Uterus (tissue), 2 donors: ENCODE measurements at regions not wholly inside any gene's neighbourhood (a gene's known extent, or its start where the extent isn't known, plus 50 kb on each side); places are given as distances from the start of the nearest gene placed in this dataset.

ENCODE experiments used
- POLR2A ChIP-seq, 2 donors: fragments of 450-650 bp; IDR thresholded peaks; one replicate each; pipeline ENCODE4 v1.6.1; 2016; ENCODE audit warnings: antibody characterized with exemption in 2 of 2, mild to moderate bottlenecking in 1 of 2, moderate library complexity in 1 of 2
- TF ChIP-seq, protein P1 (sequence below), 4 experiments: fragments of 200-600 bp in 2 of 4; fragments of 450-650 bp in 2 of 4; sonication (generic) in 2 of 4; IDR thresholded peaks; one replicate each; pipeline ENCODE4 v1.5.1; 2016 to 2019; ENCODE audit warnings: antibody characterized with exemption in 4 of 4, mild to moderate bottlenecking in 2 of 4, moderate library complexity in 1 of 4

- TF ChIP-seq POLR2A (IDR thresholded peaks at IDR 0.05): no peak
- TF ChIP-seq, protein P1, sequence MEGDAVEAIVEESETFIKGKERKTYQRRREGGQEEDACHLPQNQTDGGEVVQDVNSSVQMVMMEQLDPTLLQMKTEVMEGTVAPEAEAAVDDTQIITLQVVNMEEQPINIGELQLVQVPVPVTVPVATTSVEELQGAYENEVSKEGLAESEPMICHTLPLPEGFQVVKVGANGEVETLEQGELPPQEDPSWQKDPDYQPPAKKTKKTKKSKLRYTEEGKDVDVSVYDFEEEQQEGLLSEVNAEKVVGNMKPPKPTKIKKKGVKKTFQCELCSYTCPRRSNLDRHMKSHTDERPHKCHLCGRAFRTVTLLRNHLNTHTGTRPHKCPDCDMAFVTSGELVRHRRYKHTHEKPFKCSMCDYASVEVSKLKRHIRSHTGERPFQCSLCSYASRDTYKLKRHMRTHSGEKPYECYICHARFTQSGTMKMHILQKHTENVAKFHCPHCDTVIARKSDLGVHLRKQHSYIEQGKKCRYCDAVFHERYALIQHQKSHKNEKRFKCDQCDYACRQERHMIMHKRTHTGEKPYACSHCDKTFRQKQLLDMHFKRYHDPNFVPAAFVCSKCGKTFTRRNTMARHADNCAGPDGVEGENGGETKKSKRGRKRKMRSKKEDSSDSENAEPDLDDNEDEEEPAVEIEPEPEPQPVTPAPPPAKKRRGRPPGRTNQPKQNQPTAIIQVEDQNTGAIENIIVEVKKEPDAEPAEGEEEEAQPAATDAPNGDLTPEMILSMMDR (IDR thresholded peaks at IDR 0.05): no peak
These were observed 464.8 kb upstream of the DDX18 start for GRCh38 chr2:117349687-117350086.
